GM12875 (cell line): ENCODE measurements at regions not wholly inside any gene's neighbourhood (a gene's known extent, or its start where the extent isn't known, plus 50 kb on each side); places are given as distances from the start of the nearest gene placed in this dataset.

ENCODE experiments used
- H3K4me3 ChIP-seq: one replicate; pipeline ENCODE4 v1.5.1; 2011; ENCODE audit warnings: low read depth, low read length, control low read depth
- TF ChIP-seq, protein P1 (sequence below): IDR thresholded peaks from 2 replicates; pipeline ENCODE4 v1.5.1; 2011; ENCODE audit warnings: low read depth, mild to moderate bottlenecking, control low read depth, inconsistent platforms, low read length, moderate library complexity, borderline replicate concordance; ENCODE audit not compliant: insufficient read depth

DNA sequence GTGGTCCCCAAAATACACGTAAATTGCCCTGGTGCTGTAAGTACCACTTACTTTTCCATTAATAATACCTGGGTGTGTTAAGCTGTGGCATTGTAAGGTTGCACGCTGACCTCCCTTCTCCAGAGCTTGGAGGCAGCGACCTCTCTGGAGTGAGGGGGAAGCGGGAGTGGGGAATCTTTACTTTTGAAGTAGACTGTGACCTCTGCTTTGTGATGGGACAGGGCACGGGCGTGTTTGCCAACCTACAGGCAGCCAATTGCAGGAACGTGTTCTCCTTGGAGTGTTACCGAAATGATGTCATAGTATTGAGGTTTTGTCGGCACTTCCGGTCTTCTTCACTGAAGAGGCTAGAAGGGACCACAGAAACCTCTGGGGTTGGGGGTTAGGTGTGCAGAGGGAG, 227.3 kb upstream of the C2CD4B start:
- TF ChIP-seq, protein P1, sequence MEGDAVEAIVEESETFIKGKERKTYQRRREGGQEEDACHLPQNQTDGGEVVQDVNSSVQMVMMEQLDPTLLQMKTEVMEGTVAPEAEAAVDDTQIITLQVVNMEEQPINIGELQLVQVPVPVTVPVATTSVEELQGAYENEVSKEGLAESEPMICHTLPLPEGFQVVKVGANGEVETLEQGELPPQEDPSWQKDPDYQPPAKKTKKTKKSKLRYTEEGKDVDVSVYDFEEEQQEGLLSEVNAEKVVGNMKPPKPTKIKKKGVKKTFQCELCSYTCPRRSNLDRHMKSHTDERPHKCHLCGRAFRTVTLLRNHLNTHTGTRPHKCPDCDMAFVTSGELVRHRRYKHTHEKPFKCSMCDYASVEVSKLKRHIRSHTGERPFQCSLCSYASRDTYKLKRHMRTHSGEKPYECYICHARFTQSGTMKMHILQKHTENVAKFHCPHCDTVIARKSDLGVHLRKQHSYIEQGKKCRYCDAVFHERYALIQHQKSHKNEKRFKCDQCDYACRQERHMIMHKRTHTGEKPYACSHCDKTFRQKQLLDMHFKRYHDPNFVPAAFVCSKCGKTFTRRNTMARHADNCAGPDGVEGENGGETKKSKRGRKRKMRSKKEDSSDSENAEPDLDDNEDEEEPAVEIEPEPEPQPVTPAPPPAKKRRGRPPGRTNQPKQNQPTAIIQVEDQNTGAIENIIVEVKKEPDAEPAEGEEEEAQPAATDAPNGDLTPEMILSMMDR: no peak
- no peak overlapping the region for H3K4me3 ChIP-seq

DNA sequence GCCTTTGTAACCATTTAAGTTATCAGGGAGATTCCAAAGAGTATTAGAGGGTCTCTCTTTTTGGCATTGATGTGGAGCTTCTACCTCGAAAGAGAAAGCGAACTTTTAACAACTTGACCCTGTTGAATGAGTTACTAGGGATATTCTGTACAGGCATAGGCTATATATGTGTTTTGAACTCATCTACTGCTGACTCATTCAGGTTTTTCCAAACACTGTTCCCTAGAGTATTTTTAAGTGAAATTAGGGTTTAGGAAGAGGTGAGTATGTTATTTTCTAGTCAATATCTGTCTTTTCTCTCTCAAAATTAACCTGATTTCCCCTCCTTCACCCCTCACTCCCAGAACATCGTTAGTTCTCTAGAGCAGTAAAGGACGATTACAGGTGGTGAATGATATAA, 228.1 kb upstream of the C2CD4B start:
- TF ChIP-seq, protein P1: no peak
- H3K4me3 ChIP-seq: no peak overlapping the region

GRCh38 chr15:62394079-62394478, 229.0 kb upstream of the C2CD4B start:
- TF ChIP-seq, protein P1: no peak
- H3K4me3 ChIP-seq: no peak overlapping the region

DNA sequence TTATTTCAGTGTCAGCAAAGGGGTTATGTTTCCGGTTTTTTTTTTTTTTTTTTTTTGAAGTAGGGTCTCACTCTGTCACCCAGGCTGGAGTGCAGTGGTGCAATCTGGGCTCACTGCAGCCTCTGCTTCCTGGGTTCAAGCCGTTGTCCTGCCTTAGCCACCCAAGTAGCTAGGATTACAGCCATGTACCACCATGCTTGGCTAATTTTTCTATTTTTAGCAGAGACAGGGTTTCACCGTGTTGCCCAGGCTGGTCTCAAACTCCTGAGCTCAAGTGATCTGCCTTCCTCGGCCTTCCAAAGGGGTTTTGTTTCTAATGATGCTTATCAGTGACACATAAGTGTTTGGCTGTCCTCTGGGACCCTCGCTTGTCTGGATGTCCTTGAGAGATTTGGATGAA, 235.7 kb upstream of the C2CD4B start:
- no peak overlapping the region for H3K4me3 ChIP-seq
- TF ChIP-seq, protein P1: no peak

DNA sequence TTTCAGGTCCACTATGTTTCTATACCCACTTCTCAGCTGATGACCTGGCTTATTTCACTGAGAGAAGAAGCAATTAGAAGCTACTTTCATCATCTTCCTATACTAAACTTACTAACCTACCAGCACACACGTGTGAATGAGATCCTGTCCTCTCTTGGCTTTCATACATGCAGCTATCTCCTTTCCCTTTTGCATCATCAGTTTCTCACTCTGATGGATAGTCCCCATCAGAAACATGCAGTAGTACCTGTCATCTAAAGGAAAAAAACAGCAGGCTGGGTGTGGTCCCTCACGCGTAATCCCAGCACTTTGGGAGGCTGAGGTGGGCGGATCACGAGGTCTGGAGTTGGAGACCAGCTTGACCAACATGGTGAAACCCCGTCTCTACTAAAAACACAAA, 237.6 kb upstream of the C2CD4B start:
- TF ChIP-seq, protein P1: no peak
- H3K4me3 ChIP-seq: no peak overlapping the region

DNA sequence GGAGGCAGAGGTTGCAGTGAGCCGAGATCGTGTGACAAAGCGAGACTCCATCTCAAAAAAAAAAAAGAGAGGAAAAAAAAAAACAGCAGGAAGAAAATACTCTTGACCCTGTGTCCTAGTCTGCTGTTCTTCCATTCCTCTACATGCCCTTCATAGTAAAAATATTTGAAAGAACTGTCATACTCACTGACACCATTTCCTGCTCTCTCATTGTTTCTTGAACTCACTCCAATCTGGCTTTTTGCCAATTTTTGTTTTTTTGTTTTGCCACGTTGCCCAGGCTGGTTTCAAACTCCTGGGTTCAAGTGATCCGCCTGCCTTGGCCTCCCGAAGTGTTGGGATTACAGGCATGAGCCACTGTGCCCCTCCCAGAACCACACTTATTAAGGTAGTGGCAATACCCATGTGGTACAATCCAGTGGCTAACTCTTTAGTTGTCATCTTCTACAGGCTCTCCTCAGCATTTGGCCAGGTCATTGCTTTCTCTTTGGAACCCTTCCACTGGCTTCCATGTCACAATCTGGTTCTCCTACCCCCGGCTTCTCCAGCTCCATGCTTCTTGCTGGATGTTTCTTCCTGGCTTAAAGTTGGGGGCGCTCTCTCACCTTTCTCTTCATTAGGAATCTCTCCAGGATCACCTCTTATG, 238.2 kb upstream of the C2CD4B start:
- no peak overlapping the region for H3K4me3 ChIP-seq
- TF ChIP-seq, protein P1: no peak

GRCh38 chr15:62404194-62404985, 239.3 kb upstream of the C2CD4B start:
- no peak overlapping the region for H3K4me3 ChIP-seq
- TF ChIP-seq, protein P1: no peak
